GM21360 (cell line): ENCODE measurements at regions not wholly inside any gene's neighbourhood (a gene's known extent, or its start where the extent isn't known, plus 50 kb on each side); places are given as distances from the start of the nearest gene placed in this dataset.
"Not testable (repeated sequence)": the region's sequence is repeated elsewhere in the genome, so short reads cannot be mapped to it uniquely, and the experiment has no call there.

ENCODE experiments used
- ATAC-seq: cut with Tn5 transposase; IDR thresholded peaks from one replicate; pipeline ENCODE4 v1.9.1; 2021; ENCODE audit warnings: mild to moderate bottlenecking, moderate library complexity; ENCODE audit not compliant: unreplicated experiment

DNA sequence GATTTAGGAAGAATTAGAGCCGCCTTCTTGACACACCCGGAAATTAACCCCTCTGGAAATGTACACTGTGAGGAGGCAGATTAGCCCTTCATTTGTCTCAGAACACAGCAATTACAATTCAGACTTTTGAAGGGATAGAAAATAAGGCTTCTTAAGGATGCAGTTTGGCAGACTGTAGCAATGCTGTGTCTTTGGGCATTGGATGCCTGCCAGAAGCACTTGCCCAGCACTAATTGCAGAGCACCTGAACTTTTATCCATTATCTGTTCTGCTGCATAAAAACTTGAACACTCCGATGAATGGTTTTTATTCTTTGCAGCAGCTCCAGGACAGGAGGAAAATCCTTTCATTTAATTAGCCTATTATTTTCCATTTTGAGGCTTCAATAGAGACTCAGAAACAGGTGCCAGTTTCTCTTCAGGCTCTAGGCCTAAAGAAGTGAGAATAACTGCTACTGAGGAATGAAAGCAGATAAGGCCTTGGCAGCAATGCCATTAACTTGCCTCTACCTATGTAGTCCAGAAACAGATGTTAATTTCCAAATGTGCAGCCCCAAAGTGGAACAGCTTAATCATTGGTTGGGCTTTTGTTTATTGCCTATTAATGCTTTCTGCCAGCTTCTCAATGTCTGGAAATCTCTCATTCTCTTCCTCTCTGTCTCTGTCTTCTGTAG, 418.5 kb downstream of the NSUN3 start:
- ATAC-seq: no peak

- ATAC-seq: no peak
Measured at GRCh38 chr3:94482686-94483085, 419.8 kb downstream of the NSUN3 start.

- ATAC-seq: no peak
Measured at GRCh38 chr3:94483403-94483802, 420.5 kb downstream of the NSUN3 start.

GRCh38 chr3:94494992-94495391, 432.1 kb downstream of the NSUN3 start:
- no peak for ATAC-seq

DNA sequence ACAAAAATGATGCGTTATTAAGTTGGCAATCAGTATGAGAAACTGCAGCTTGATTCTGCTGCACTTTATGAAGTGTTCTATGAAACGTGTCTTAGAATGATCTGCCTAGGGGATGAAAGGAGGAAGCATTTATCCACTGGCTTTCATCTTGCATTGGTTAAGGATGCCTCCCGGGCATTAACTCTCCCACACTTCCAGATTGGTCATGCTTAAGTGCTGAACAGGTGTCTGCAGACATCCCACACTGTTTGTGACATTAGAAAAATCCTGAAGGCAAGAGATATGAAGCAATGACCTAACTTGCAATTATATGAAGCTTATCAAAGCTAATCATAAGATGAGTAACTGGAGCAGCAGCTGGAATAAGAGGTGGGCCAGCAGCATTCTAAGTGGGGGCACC, 437.3 kb downstream of the NSUN3 start:
- no peak for ATAC-seq

GRCh38 chr3:94507354-94507753, 444.5 kb downstream of the NSUN3 start:
- not testable (repeated sequence) for ATAC-seq

DNA sequence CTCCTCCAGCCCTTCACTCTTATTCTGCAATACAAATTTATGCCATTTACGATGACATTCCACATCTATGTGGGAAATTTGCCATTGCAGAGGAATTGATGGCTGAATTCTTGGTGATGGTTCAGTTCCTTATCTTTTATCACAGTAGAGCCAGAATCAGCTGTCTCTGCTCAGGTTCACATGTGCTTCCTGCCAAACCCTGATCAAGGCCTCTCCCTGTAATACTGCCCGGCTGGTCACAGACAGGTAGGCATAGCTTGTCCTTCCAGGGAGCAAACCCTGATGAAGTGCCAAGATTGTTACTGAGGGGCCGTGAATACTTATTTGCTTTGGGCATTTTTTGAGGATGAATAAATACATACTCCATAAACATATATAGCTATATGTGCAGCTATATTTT, 450.0 kb downstream of the NSUN3 start:
- ATAC-seq: no peak

DNA sequence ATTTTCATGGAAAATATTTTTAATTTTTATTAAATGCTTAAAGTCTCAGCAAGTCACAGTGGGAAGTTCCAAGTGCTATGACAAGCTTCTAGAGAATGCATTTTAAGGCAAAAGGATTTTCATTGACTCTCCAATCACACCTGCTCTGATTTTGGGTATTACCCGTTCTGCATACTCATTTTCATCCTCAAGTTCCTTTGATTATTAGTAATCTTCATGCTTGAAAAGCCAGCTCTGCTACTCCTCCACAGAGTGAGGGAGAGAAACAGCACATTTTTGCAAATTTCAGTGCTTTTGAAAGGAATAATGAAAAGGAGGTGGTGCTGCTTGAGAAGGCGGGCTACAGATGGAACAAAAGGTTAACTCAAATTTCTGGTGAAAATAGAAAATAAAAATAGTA, 450.7 kb downstream of the NSUN3 start:
- ATAC-seq: no peak

DNA sequence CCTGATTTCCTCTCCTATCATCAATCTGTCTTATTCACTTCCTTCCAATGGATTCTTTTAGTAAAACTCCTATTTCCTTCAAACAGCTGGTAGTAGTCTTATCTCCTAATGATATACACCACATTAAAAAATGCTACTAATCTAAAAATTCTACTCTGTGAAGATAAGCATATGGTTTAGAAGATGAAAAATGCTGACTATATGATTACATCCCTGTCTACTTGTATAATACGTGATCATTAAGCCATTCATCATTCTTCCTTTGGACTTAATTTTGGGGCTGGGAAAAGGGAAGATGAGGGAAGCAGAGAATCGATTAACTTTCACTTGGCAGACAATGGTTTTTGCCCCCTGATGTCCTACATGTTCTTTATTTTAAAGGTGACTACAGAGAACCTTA, 453.1 kb downstream of the NSUN3 start:
- no peak for ATAC-seq

DNA sequence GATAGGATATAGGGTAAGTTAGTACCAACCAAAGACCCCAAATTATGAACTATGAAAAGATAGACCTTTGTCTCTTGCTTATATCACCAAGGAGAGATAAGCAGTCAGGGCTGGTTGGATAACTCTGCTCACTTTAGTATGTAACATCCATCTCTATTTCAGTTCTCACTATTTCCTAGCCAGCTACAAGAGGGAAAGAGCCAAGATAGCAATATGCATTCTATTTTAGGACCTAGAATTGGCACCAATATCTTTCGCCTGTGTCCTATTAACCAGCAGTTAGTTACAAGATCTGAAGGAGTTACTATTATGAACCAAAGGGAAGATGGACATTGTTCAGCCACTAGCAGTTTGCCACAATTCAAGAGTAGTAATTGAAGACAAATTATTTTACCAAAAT, 457.5 kb downstream of the NSUN3 start:
- no peak for ATAC-seq

DNA sequence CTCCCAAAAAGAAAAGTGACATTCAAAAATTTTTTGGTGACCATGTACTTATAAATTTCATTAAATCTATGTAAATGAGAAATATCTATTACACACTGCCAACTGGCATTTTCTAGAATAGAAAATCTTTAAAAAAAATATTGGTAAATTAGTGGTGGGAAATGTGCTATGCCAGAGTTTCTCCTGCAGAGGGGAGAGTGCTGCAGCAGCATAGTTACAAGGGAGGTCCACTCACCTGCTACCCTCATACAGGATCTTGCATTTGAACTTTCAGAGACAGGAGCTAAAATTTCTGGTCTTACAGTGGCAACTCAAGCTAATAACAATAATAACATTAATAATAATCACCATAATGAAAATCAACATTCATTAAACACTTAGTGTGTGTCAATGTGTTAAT, 459.6 kb downstream of the NSUN3 start:
- no peak for ATAC-seq

DNA sequence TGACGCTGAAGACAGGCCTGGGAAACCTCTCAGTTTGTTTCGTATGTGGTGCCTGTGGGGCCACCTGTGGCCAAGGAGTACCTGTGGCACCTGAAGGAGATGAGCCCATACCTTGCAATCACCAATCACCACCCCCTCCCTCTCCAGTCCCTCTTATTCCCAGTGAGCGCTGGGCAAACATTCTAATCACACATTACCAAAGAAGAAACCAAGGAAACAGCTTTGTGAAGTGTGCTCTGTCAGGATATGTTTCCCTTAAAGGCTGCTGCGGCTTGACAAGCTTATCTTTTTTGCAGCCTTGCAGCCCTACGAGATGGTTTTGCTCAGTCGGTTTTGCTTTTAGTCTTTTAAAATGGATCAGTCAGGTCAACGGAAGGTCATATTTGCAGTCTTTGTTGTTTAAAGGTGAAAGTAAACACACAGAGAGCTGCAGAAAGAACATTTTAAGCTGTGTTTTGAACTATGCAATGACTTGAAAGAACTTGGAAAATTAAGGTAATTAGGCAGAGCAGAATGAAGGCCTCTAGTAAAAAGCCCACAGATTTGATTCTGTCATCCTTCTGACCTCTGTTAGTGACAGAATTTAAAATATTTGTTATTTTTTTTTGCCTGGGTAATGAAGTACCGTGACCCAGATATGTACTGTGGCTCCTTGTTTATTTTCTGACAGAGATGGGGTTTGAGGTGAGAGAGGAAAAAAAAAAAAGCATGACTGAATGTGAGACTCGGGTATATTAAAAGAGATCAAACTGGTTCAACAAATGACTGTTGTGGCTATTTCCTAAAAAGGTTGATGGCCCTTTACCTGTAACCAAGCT, 461.4 kb downstream of the NSUN3 start:
- no peak for ATAC-seq

GRCh38 chr3:94525043-94525442, 462.2 kb downstream of the NSUN3 start:
- ATAC-seq: no peak

DNA sequence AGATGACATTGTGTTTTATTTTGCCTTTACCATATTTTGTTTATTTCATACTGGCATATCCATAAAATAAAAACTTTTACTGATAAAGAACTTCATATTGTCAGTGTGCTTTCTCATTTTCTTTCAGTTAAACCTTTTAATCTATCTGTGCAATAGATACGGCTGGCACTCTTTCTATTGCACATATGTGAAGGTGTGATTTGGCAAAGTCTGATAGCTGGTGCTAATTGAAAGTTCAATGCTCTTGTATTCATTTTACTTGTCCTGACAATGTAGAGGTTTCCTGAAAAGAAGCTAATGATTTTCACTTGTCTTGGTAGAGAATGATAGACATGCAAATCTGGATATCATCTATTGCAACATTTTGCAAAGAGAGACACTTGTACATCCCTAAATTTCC, 467.0 kb downstream of the NSUN3 start:
- ATAC-seq: no peak

DNA sequence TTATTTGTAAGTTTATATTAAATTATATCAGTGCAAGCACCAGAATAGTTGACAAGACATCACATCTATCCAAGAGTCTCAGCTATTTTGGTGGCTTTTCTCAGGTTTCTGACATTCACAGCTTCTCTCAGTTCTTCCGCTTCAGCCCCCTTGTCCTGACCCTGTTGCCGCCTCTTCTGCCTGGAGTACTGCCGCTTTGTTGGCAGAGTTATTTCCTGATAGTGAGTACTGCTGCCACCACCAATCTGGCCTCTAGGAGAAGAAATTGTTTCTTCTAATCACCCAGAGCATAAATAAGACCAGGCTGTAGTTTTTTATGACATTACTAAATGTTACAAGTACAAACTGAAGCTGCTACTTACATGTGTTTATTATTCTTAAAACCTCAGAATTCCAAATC, 470.1 kb downstream of the NSUN3 start:
- ATAC-seq: no peak

DNA sequence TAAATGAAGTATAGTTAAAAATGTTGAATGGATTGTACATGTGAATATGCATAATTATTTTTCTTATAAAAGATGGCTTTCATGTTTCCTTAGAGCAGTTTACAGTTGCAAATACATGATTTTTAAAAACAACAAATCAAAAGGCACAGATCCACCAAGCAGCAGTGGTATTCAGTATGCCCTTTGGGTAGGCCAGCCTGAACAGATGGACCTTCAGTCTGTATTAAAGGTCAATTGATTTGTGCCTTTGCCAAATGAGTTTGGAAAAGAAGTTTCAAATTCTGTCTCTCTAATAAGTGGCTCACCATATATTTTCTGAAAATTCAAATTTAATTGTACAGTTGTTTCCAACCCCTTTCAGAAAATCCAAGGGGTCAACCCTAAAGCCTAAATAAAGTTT, 477.1 kb downstream of the NSUN3 start:
- no peak for ATAC-seq

- ATAC-seq: no peak
Measured at GRCh38 chr3:94543161-94543560, 480.3 kb downstream of the NSUN3 start.

DNA sequence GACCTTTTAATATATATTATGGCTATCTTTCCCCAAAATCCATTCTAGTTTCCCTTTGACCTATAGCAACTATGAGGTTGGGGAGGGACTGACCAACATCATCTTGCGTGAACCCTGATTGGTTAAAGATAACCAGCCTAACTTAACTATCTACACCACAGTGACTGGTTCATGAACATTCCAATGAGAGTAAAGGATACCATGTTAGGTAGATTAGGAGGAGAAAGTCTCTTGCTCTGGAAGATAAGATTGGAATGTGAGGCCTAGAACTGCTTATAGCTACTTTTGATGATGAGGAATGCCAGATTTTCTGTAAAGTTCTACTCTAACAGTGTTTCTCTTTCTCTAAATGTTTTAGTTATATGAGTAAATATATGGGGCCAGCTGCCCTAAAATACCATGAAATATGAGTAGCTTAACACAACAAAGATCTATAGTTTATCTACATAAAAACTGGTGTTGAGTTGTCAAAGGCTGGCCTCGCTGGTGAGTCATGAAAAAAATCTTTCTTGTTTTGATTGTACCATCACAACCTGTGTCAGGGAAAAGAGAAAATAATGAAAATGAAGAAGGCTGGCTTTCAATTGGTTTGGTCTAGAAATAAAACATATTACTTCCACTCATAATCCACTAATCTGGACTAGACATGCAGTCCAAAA, 481.4 kb downstream of the NSUN3 start:
- no peak for ATAC-seq

DNA sequence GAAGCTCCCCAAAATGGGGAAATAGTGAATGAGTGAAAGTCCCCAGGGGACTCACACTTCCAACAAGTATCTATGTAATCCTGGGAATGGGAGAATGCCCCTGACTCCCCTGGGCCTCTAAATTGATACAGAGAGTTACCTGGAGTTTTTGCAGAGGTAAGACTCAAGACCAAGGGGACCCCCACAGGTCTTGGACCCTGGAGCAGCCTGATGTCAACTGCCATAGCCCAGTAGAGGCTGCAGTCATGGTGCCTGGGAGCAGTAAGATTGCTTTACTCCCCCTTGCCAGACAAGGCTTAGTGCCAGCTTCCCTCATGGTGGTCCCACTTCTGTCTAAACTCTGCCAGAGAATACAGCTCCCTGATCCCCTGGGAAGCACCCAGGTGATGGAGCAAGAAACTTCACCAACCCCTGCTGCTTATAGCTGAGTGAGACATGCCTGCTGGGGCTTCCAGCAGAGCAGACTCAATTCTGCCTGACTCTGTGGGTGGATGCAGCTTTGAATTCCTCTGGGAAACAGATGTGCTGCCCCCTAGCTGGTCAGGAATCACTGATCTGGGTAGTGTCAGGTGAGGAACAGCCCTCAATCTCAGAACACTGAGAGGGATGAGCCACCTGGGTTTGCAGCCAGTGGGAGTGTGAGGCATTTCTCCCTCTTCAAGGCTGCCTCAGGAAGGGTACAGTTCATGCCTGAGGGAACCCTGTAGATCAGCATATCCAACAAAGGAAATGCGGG, 485.9 kb downstream of the NSUN3 start:
- no peak for ATAC-seq

- ATAC-seq: no peak
Measured at GRCh38 chr3:94561094-94561493, 498.2 kb downstream of the NSUN3 start.

- ATAC-seq: no peak
Measured at GRCh38 chr3:94564247-94564646, 501.4 kb downstream of the NSUN3 start.
